ENCODE measurements at regions not wholly inside any gene's neighbourhood (a gene's known extent, or its start where the extent isn't known, plus 50 kb on each side); places are given as distances from the start of the nearest gene placed in this dataset.
A peak's percentile ranks its signal among the peaks of the same experiment; 100 is the strongest.

GRCh38 chr11:15621565-15621964, 506.8 kb downstream of the INSC start:
- no peak for DNase-seq (ENCODE audit: low read depth)

- DNase-seq (ENCODE audit: low read depth), result no peak
Measured at GRCh38 chr11:15622231-15622890, 507.6 kb downstream of the INSC start.

GRCh38 chr11:15624701-15625100, 510.0 kb downstream of the INSC start:
- DNase-seq (ENCODE audit: low read depth), result no peak

- no peak for DNase-seq (ENCODE audit: low read depth)
Measured at GRCh38 chr11:15625691-15626090, 511.0 kb downstream of the INSC start.

- DNase-seq (ENCODE audit: low read depth), result no peak
Measured at GRCh38 chr11:15627560-15627959, 512.8 kb downstream of the INSC start.

GRCh38 chr11:15629690-15630321, 515.1 kb downstream of the INSC start:
- no peak for DNase-seq (ENCODE audit: low read depth)

- no peak for DNase-seq (ENCODE audit: low read depth)
Measured at GRCh38 chr11:15630896-15631295, 516.2 kb downstream of the INSC start.

GRCh38 chr11:15635521-15635920, 520.8 kb downstream of the INSC start:
- no peak for DNase-seq (ENCODE audit: low read depth)

- DNase-seq (ENCODE audit: low read depth), result no peak
Measured at GRCh38 chr11:15636521-15637089, 521.9 kb downstream of the INSC start.

GRCh38 chr11:15638386-15638787, 523.7 kb downstream of the INSC start:
- no peak for DNase-seq (ENCODE audit: low read depth)

- no peak for DNase-seq (ENCODE audit: low read depth)
Measured at GRCh38 chr11:15640318-15640717, 525.6 kb downstream of the INSC start.

- DNase-seq (ENCODE audit: low read depth), result no peak
Measured at GRCh38 chr11:15641271-15642045, 526.7 kb downstream of the INSC start.

GRCh38 chr11:15645201-15645600, 530.5 kb downstream of the INSC start:
- DNase-seq (ENCODE audit: low read depth), result no peak

- no peak for DNase-seq (ENCODE audit: low read depth)
Measured at GRCh38 chr11:15649371-15650104, 534.8 kb downstream of the INSC start.

- peak; percentile 44 for DNase-seq (ENCODE audit: low read depth)
Measured at GRCh38 chr11:15650105-15650938, 535.6 kb downstream of the INSC start.

- no peak for DNase-seq (ENCODE audit: low read depth)
Measured at GRCh38 chr11:15651033-15651432, 536.3 kb downstream of the INSC start.

GRCh38 chr11:15651816-15652215, 537.1 kb downstream of the INSC start:
- no peak for DNase-seq (ENCODE audit: low read depth)

GRCh38 chr11:15653191-15653710, 538.5 kb downstream of the INSC start:
- DNase-seq (ENCODE audit: low read depth), result no peak

GRCh38 chr11:15654451-15654850, 539.7 kb downstream of the INSC start:
- DNase-seq (ENCODE audit: low read depth), result no peak

- DNase-seq (ENCODE audit: low read depth), result no peak
Measured at GRCh38 chr11:15655552-15655951, 540.8 kb downstream of the INSC start.

- DNase-seq (ENCODE audit: low read depth), result no peak
Measured at GRCh38 chr11:15657264-15657663, 542.5 kb downstream of the INSC start.

Data from stimulated activated CD8-positive, alpha-beta memory T cell treated with anti-CD3 and anti-CD28 coated beads, Interleukin-7, amount 100 ng/mL, for 24 hours (primary cell).